ENCODE measurements at regions not wholly inside any gene's neighbourhood (a gene's known extent, or its start where the extent isn't known, plus 50 kb on each side); places are given as distances from the start of the nearest gene placed in this dataset.

DNA sequence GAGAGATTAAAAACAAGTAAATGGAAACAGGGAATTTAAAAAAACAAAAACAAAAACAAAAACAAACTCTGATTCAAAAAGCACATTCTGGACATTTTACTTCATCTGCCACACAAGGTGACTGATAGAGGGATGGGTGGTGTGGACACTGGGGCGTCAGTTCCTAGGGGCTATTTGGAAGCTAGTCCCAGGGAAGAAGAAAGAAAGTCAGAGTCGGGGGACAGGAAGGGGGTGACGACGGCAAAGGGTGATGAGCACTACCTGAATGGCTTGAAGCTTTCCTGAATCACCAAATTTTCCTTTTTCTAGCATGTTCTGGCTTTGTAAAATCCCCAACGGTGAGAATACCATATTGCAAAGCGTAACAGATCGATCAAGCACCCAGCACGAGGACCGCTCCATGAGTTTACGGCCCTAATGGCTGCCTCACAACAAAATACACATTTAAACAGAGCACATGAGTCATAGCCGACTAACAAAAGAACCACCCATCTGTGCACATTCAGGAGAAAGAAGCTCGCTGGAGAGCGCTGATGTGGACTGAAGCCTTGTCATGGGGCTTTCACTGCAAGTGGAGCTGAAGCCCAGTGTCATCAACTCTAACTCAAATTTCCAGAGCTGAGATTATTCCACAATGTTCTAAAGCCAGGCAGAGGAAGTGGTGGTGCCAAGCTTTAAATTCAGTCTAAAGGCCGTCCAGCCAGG, 178.9 kb downstream of the LNPK start:
- H3F3A ChIP-seq (ENCODE audit: insufficient read depth) = peaks cover 25% of the 10 kb centered on the region
- H3K4me2 ChIP-seq (ENCODE audit: unreplicated experiment) = peak overlapping the region; percentile 37
- WGBS, 2 experiments (ENCODE audit: low coverage in 1 of 2, low lambda C conversion rate in 2 of 2, missing lambda C conversion rate in 2 of 2) = 30 to 32% methylated on average over 14 of the region's 14 CpGs
- H3K27ac ChIP-seq = peak overlapping the region; percentile 79
- no peaks in the 10 kb centered on the region for H4K20me1 ChIP-seq (ENCODE audit: insufficient read depth)
- no peak for TF ChIP-seq EZH2phosphoT487 (IDR thresholded peaks at IDR 0.05; ENCODE audit: insufficient read depth, low read depth)
- no peak for TF ChIP-seq EZH2 (IDR thresholded peaks at IDR 0.05; ENCODE audit: insufficient read depth, poor library complexity, severe bottlenecking)
- H3K79me2 ChIP-seq (ENCODE audit: insufficient read depth) = no peaks in the 10 kb centered on the region
- no peaks in the 10 kb centered on the region for H3K27me3 ChIP-seq (replicated peaks; ENCODE audit: insufficient read depth)
- DNase-seq = peak; percentile 95
- peak overlapping the region; percentile 24; the same call in 1 of the 2 replicates for H3K4me3 ChIP-seq
- peak overlapping the region; percentile 39 for H3K9ac ChIP-seq
- H3K9me3 ChIP-seq (ENCODE audit: low read depth) = no peaks in the 10 kb centered on the region
- H3K36me3 ChIP-seq (ENCODE audit: low read depth) = no peaks in the 10 kb centered on the region
- in situ Hi-C loops (cut with MboI) = no loop called here
- peak overlapping the region; percentile 68 for H2AFZ ChIP-seq
- peaks cover 23% of the 10 kb centered on the region for H3K4me1 ChIP-seq (ENCODE audit: insufficient read depth)
- H3K9me2 ChIP-seq (ENCODE audit: insufficient read depth) = no peaks in the 10 kb centered on the region

DNA sequence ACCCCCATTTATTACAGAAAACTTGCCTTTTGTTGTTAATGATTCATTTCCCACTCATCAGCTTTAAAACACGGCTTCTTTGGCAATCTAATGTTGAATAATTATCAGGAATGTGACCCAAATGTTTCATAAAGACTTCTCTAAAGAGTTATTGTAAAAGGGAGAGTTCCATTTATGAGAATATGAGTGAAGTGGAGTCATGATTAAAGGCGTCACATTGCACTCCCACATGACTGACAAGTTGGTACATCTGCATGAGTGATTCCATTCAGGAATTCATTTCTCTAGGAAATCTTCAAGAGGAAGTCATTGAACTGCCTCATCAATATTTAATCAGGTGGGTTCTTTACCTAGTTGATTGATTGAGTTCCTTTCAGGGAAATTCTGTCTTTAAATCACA, 184.8 kb downstream of the LNPK start:
- Histone ChIP-seq H3K36me3 (ENCODE audit: low read depth) (no peaks in the 10 kb centered on the region), H3K27ac (no peak overlapping the region), H2AFZ (no peak overlapping the region), H3K4me3 (no peak overlapping the region), H4K20me1 (ENCODE audit: insufficient read depth) (no peaks in the 10 kb centered on the region), H3K9me3 (ENCODE audit: low read depth) (no peaks in the 10 kb centered on the region), H3F3A (ENCODE audit: insufficient read depth) (peaks cover 21% of the 10 kb centered on the region), H3K9me2 (ENCODE audit: insufficient read depth) (no peaks in the 10 kb centered on the region), H3K27me3 (replicated peaks; ENCODE audit: insufficient read depth) (no peaks in the 10 kb centered on the region), H3K9ac (no peak overlapping the region), H3K4me2 (ENCODE audit: unreplicated experiment) (no peak overlapping the region), H3K4me1 (ENCODE audit: insufficient read depth) (peaks cover 20% of the 10 kb centered on the region), H3K79me2 (ENCODE audit: insufficient read depth) (no peaks in the 10 kb centered on the region)
- WGBS, 2 experiments (ENCODE audit: low coverage in 1 of 2, low lambda C conversion rate in 2 of 2, missing lambda C conversion rate in 2 of 2) = 22 to 26% methylated on average over 2 of the region's 2 CpGs
- in situ Hi-C loops (cut with MboI) = no loop called here
- TF ChIP-seq EZH2phosphoT487 (IDR thresholded peaks at IDR 0.05; ENCODE audit: insufficient read depth, low read depth) (no peak), EZH2 (IDR thresholded peaks at IDR 0.05; ENCODE audit: insufficient read depth, poor library complexity, severe bottlenecking) (no peak)
- DNase-seq = peak; percentile 32

DNA sequence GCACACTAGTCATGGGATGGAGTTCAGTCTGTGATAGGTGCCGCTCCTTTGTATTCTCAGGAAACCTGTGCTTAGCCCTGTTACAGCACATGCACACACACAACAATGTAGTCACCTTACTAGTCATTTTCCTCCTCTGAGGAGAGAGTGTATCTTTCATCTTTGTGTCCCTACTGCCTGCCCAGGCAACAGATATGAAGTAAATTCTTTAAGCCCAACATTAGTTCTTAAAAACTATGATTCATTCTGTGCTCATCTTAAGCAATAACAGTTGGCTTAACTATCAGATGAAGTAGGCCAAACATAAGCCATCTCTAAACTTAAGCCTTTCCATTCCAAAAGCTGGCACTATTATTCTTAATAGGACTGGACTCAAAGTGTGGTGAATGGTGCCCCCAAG, 186.5 kb downstream of the LNPK start:
- WGBS, 2 experiments (ENCODE audit: low coverage in 1 of 2, low lambda C conversion rate in 2 of 2, missing lambda C conversion rate in 2 of 2) = 84 to 95% methylated on average over 1 of the region's 1 CpG
- H3K4me2 ChIP-seq (ENCODE audit: unreplicated experiment) = no peak overlapping the region
- no peaks in the 10 kb centered on the region for H4K20me1 ChIP-seq (ENCODE audit: insufficient read depth)
- peaks cover 21% of the 10 kb centered on the region for H3F3A ChIP-seq (ENCODE audit: insufficient read depth)
- peak overlapping the region; percentile 29; the same call in 1 of the 2 replicates for H2AFZ ChIP-seq
- in situ Hi-C loops (cut with MboI) = no loop called here
- DNase-seq = peak; percentile 84
- no peak overlapping the region for H3K9ac ChIP-seq
- peak overlapping the region; percentile 74 for H3K27ac ChIP-seq
- H3K27me3 ChIP-seq (replicated peaks; ENCODE audit: insufficient read depth) = no peaks in the 10 kb centered on the region
- TF ChIP-seq EZH2phosphoT487 (IDR thresholded peaks at IDR 0.05; ENCODE audit: insufficient read depth, low read depth) (no peak), EZH2 (IDR thresholded peaks at IDR 0.05; ENCODE audit: insufficient read depth, poor library complexity, severe bottlenecking) (no peak)
- no peaks in the 10 kb centered on the region for H3K79me2 ChIP-seq (ENCODE audit: insufficient read depth)
- no peak overlapping the region for H3K4me3 ChIP-seq
- H3K9me2 ChIP-seq (ENCODE audit: insufficient read depth) = no peaks in the 10 kb centered on the region
- H3K4me1 ChIP-seq (ENCODE audit: insufficient read depth) = peaks cover 24% of the 10 kb centered on the region
- H3K9me3 ChIP-seq (ENCODE audit: low read depth) = no peaks in the 10 kb centered on the region
- no peaks in the 10 kb centered on the region for H3K36me3 ChIP-seq (ENCODE audit: low read depth)

DNA sequence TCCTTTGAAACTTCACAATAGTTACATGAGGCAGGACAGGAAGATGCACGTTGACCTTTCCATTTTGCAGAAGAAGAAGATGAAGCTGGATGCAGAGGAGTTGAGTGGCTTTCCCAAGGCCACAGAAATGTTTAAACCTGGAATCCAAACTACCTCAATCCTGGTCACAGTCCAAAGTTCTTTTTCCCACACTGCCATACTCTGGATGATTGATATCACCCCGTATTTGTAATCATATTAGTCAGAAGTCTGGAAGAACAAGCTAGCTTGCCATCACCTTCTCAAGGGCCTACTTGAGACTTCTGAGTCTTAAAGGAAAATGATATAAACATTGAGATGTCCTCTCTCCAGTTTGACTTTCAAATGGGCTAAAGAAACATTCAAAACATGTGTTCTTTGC, 190.1 kb downstream of the LNPK start:
- H3K79me2 ChIP-seq (ENCODE audit: insufficient read depth) = no peaks in the 10 kb centered on the region
- no peak for TF ChIP-seq EZH2 (IDR thresholded peaks at IDR 0.05; ENCODE audit: insufficient read depth, poor library complexity, severe bottlenecking)
- no peak for TF ChIP-seq EZH2phosphoT487 (IDR thresholded peaks at IDR 0.05; ENCODE audit: insufficient read depth, low read depth)
- no peak overlapping the region for H3K4me3 ChIP-seq
- H3K36me3 ChIP-seq (ENCODE audit: low read depth) = no peaks in the 10 kb centered on the region
- peaks cover 20% of the 10 kb centered on the region for H3K4me1 ChIP-seq (ENCODE audit: insufficient read depth)
- WGBS, 2 experiments (ENCODE audit: low coverage in 1 of 2, low lambda C conversion rate in 2 of 2, missing lambda C conversion rate in 2 of 2) = 20 to 38% methylated on average over 2 of the region's 2 CpGs
- H3K4me2 ChIP-seq (ENCODE audit: unreplicated experiment) = no peak overlapping the region
- peaks cover 21% of the 10 kb centered on the region for H3F3A ChIP-seq (ENCODE audit: insufficient read depth)
- DNase-seq = peak; percentile 27
- H3K27ac ChIP-seq = no peak overlapping the region
- H3K9me2 ChIP-seq (ENCODE audit: insufficient read depth) = no peaks in the 10 kb centered on the region
- in situ Hi-C loops (cut with MboI) = no loop called here
- no peaks in the 10 kb centered on the region for H4K20me1 ChIP-seq (ENCODE audit: insufficient read depth)
- no peaks in the 10 kb centered on the region for H3K27me3 ChIP-seq (replicated peaks; ENCODE audit: insufficient read depth)
- no peak overlapping the region for H3K9ac ChIP-seq
- no peaks in the 10 kb centered on the region for H3K9me3 ChIP-seq (ENCODE audit: low read depth)
- H2AFZ ChIP-seq = no peak overlapping the region

Measured in GM23248 (cell line).